ENCODE measurements at regions not wholly inside any gene's neighbourhood (a gene's known extent, or its start where the extent isn't known, plus 50 kb on each side); places are given as distances from the start of the nearest gene placed in this dataset.

GRCh38 chr3:103752986-103753385 lies 1318.2 kb downstream of the ZPLD1 start:
- TF ChIP-seq CTCF (IDR thresholded peaks at IDR 0.05; ENCODE audit: low read length) (no peak), EZH2 (optimal IDR thresholded peaks at IDR 0.05; ENCODE audit: low read depth, low read length) (no peak), EZH2phosphoT487 (IDR thresholded peaks at IDR 0.05; ENCODE audit: low read length) (no peak)

Data from MM.1S (cell line).